GM12872 (cell line): ENCODE measurements at regions not wholly inside any gene's neighbourhood (a gene's known extent, or its start where the extent isn't known, plus 50 kb on each side); places are given as distances from the start of the nearest gene placed in this dataset.

ENCODE experiments used
- TF ChIP-seq, protein P1 (sequence below): IDR thresholded peaks from 3 replicates; pipeline ENCODE4 v1.5.1; 2011; ENCODE audit warnings: low read depth, mild to moderate bottlenecking, low read length, moderate library complexity; ENCODE audit not compliant: insufficient read depth

- TF ChIP-seq, protein P1, sequence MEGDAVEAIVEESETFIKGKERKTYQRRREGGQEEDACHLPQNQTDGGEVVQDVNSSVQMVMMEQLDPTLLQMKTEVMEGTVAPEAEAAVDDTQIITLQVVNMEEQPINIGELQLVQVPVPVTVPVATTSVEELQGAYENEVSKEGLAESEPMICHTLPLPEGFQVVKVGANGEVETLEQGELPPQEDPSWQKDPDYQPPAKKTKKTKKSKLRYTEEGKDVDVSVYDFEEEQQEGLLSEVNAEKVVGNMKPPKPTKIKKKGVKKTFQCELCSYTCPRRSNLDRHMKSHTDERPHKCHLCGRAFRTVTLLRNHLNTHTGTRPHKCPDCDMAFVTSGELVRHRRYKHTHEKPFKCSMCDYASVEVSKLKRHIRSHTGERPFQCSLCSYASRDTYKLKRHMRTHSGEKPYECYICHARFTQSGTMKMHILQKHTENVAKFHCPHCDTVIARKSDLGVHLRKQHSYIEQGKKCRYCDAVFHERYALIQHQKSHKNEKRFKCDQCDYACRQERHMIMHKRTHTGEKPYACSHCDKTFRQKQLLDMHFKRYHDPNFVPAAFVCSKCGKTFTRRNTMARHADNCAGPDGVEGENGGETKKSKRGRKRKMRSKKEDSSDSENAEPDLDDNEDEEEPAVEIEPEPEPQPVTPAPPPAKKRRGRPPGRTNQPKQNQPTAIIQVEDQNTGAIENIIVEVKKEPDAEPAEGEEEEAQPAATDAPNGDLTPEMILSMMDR: no peak
Measured at GRCh38 chr4:156326246-156326645, 372.6 kb upstream of the CTSO start.

DNA sequence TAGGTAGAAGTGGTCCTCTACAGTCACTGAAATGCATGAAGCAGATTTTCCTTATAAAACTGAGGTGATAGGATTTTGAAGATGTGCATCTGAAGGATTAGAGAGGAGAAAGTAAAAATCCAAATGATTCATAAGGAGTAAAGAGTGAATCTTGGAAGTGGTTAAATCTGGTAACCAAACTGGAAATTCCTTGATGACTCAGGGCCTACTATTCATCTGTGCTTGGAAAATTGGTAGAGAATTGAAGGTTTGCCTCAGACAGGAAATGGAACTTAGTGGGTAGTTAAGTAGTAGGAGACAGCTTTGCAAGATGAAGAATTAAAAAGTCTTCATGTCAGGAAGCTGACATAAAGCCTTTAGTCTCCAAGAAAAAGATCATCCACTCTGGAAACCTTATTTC lies 368.9 kb upstream of the CTSO start:
- TF ChIP-seq, protein P1: no peak

DNA sequence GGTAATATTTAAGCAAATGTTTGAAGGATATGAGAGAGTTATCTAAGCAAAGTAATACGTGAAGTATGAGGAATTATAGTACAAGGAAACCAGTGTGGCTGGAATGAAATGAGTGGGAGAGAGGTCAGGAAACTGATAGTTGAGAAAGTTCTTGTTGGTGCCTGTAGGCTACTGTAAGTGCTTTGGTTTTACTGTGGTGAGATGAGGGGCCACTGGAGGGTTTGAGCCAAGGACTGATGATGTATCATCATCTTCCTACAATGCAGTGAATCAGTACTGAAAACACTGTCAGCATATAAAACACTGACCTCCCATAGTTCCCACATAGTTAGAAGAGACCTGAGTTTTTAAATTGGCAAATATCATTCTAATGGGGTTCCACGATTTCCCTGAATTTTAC lies 367.5 kb upstream of the CTSO start:
- TF ChIP-seq, protein P1: no peak

- TF ChIP-seq, protein P1: no peak
Measured at GRCh38 chr4:156313497-156313896, 359.8 kb upstream of the CTSO start.

GRCh38 chr4:156312261-156312847 lies 358.7 kb upstream of the CTSO start:
- TF ChIP-seq, protein P1: no peak

GRCh38 chr4:156309031-156309430 lies 355.4 kb upstream of the CTSO start:
- TF ChIP-seq, protein P1: no peak

GRCh38 chr4:156303708-156304107 lies 350.0 kb upstream of the CTSO start:
- TF ChIP-seq, protein P1: no peak
